IPS-11a (cell line): ENCODE measurements at regions not wholly inside any gene's neighbourhood (a gene's known extent, or its start where the extent isn't known, plus 50 kb on each side); places are given as distances from the start of the nearest gene placed in this dataset.

Experiments used
- H3K4me3 ChIP-seq: one replicate; pipeline ENCODE4 v1.5.1; 2013; ENCODE audit warnings: low read depth, low read length, control low read depth

DNA sequence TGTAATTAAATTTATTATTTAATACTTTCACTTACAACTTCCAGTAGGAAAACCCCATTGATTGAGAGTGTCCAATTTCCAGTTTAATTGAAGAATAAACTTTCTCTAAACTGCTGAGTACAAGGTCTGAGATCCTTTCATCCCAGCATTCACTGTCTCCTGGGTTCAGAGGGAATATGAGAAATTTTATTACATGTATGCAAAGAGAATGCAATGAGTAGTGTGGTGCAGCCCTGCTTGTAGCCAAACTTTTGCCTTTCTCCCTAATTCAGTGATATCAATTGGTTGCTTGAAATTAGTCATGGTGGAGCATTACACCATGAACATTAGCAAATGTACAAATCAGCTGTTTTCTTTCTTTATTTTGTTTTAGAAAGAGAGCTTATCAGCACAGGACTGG is 780.6 kb upstream of the MDGA2 start:
- H3K4me3 ChIP-seq = no peak overlapping the region

DNA sequence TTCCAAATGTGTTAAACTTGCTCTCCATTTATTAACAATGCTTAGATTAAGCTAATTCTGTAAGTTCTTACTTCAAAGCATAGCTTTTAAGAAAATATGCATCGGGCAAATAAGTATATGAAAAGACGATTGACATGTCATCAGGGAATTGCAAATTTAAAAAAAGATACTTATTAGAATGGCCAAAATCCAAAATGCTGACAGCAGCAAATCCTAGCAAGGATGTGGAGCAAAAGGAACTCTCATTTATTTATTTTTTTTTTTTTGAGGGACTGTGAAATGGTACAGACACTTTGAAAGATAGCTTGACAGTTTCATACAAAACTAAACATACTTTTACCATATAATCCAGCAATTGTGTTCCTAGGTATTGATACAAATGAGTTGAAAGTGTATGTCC is 779.5 kb upstream of the MDGA2 start:
- no peak overlapping the region for H3K4me3 ChIP-seq

DNA sequence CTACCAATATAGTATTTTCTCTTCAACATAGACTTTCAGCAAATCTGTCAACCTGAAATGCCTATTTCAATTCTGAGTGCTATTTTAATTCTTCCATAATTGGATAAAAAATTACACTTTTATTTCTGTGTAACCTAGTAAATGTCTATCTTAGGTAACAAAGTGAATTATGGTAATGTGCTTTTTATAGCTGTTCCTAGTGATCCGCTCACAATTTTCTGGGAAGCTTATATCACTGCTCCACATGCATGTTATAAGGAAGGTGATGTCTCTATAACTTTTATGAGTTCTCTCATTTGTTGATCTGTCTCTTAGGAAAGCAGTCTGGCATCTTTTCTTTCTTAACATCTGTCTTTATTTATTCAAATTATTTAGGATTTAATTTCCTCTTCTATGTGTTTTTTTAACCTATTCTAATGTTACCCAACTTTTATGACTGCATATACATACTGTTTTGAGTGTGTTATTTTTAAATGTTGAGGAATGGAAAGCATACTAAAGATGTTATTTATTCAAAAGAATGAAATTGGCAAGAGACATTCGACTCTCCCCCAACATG is 777.1 kb upstream of the MDGA2 start:
- H3K4me3 ChIP-seq = no peak overlapping the region

DNA sequence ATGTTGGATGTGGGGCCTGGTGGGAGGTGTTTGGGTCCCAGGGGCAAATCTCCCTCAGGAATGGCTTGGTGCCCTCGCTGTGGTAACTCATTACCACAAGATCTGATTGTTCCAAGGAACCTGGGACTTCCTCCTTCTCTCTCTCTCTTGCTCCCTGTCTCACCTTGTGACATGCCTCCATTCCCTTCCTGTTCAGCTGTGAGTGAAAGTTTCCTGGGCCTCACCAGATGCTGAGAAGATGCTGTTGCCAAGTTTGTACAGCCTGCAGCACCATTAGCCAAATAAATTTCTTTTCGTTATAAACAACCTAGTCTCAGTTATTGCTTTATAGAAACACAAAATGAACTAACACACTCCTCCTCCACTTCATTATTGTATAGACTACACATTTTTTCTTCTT is 759.8 kb upstream of the MDGA2 start:
- no peak overlapping the region for H3K4me3 ChIP-seq

DNA sequence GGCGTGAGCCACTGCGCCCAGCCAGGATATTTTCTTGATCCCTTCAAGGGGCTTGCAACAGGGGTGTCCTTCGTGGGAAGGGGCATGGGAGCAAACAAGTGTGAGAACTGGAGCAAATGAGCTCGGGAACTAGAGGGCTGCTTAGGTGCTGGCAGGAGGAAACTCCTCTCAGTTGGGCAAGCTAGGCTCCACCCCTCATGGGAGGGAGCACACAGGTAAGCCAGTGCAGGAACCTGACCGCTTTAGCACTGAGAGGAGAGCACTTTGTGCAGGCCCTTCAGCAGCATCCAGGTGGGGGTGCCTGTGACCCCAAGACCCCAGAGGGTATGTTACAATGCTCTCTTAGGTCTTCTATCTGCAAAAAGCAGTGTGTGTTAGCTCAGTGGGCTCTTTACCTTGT is 755.4 kb upstream of the MDGA2 start:
- H3K4me3 ChIP-seq = no peak overlapping the region

DNA sequence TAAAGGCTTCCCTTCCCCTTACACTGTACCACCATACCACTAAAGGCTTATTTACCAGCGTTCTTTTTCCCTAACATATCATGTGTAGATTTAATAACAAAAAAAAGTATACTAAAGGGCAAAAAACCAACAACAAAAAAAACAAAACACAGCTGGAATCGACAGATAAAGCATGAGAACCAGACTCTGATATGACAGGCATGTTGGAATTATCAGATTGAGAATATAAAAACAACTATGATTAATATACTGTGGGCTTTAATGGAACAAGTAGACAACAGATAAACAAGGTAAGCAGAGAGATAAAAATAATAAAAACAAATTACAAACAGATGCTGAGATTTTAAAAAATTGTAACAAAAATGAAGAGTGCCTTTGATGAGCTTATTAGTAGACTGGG is 754.1 kb upstream of the MDGA2 start:
- no peak overlapping the region for H3K4me3 ChIP-seq

DNA sequence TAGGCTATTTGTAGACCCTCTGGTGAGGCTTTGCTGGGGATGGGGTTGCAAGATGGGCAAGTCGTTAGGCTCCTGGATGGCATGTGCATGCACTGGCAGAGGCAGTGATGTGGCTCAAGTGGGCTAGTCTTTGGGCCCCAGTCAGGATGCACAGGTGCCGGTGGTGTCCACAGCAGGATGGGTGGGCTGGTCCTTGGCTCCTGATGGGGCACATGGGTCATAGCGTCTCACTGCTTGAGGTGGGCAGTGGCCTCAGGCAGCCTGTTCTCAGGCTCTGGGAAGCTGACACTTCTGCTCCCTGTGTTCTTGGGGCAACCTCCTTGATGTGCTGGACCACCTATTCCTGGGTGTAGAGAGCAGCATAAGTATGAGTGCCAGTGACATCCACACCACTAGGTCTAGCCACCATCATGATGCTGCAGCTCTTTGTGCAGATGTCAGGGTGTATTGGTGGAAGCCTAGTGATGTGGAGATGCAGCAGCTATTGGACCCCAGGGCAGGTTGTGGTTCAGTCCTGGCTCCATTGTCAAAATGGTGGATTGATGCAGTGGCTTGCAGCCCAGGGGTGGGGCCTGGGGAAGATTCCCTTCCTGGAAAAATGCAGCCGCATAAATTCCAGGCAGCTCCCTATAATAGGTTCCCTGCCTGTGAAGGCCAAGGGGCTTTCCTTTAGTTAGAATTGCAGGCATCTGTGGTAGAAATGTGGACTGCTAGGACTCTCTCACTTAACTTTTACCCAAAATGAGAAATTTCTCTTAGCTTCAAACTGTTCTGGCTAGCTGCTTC is 742.5 kb upstream of the MDGA2 start:
- H3K4me3 ChIP-seq = no peak overlapping the region

DNA sequence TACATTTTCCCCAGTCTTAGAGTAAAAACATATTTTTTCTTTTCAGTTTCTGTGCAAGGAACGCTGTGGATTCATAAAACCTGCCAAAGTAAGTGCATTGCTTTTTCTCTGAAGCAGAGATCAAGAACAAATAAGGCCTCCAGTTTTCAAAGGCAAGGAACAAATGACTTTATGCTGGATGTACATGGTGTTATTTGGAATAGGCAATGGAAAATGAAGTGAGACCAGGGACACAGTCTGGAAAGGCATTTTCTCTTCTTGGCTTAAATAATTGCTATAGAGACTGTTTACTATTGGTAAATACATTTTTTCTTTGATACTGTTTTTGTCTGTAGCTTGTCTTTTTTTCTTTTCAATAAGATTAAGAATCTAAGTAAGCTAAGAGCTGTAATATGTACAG is 725.9 kb upstream of the MDGA2 start:
- H3K4me3 ChIP-seq = no peak overlapping the region

DNA sequence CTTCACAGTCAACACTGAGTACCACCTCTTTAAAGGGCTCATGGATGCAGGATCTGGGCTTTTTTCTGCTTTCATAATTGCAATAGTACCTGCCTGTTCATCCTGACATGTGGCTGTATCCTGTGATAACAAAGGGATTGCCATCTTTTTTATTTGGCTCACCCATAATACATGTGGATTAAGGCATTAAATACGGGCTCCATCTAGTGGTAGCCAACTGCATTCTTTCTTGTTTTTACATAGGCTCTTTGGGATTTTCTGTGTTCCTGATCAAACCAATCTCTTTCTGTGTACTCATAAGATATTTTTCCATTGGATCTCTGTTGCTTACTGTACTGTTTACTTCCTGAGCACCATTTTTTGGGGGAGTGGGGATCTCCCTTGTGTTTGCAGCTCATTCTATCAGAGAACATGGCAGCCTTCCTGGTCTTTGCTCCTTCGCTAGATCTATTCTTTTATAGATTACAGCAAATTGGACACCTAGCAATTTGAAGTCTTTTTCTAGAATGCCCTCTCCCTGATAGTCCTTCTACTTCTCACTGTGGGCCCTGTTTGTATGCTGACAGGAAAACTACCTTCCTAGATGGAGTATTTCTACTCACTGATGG is 723.4 kb upstream of the MDGA2 start:
- H3K4me3 ChIP-seq = no peak overlapping the region

DNA sequence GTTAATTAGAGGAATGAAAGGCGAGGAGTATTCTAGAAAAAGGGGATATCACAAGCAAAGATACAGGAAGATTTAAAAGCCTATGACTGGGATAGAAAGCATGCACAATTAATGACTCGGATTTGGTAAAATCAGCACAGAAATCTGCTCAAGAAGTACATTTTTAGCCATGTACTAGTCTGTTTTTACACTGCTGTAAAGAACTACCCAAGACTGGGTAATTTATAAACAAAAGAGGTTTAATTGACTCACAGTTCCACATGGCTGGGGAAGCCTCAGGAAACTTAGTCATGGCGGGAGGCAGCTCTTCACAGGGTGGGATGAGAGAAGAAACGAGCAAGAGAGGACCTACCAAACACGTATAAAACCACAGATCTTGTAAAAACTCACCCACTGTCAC is 716.3 kb upstream of the MDGA2 start:
- no peak overlapping the region for H3K4me3 ChIP-seq

DNA sequence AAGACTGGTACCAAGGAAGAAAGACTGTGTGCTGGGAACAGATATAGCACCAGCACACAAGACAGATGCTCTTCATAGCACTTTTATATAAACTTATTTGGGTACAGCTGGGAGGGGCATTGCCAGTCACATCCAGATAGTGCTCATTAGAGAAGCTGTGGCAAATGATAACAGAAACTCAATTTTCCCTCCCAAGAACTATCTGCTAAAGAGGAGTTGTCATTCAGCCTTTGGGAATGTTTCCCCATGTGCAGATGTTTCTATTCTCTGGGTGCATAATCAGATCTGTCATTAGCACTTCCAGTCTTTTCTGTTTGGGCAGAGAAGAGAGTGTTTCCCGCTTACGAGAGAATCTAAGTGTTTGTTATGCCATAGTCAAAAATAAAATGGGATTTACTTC is 714.9 kb upstream of the MDGA2 start:
- H3K4me3 ChIP-seq = no peak overlapping the region

DNA sequence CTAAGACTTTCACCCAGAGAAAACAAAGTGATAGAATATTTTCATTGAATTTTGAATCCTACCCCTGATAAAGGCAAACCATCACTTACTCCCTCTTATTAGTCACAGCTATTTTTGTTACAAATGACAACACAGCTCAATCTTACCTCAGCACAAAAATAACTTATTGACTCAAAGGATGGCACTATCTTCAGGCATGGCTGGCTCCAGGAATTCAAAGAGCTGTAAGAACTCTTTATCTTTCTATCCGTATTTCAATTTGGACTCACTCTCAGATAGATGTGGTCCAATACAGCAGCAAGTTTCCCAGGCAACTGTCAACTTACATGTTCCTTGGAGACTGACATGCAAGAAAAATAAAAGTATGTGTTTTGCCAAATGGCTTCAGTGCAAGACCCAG is 709.4 kb upstream of the MDGA2 start:
- no peak overlapping the region for H3K4me3 ChIP-seq

DNA sequence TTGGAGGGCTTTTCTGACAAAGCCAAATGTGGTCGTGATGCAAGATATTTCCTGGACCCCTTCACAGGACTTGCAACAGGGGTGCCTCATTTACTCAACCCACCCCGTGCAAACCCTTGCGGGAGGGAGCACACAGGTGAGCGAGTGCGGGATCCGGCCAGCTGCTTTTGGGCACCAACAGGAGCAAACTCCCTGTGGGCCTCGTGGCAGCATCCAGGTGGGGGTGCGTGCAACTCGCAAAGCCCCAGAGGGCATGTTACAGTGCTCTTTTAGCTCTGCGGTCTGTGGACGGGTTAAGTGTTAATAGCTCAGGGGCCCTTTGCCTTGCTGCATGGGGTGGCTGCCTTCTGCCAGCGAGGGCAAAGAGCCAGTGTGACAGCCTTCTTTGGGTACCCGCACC is 707.6 kb upstream of the MDGA2 start:
- no peak overlapping the region for H3K4me3 ChIP-seq

DNA sequence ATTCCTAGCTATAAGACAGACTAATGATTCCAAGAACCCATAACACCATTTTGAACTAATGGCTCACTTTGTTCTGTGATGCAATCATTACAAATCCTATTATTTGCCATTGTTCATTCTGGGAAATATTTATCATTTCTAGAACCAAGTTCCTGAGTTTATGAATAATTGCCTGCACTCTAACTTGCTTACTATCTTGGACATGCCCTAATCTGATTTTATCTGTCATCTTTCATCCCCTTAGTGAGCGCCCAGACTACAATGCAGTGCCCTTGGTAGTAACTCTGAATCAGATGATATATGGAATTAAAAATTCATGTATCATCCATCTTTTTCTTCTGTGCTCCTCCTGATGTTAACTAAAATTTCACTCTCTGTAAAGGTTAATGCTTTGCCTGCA is 703.1 kb upstream of the MDGA2 start:
- no peak overlapping the region for H3K4me3 ChIP-seq

DNA sequence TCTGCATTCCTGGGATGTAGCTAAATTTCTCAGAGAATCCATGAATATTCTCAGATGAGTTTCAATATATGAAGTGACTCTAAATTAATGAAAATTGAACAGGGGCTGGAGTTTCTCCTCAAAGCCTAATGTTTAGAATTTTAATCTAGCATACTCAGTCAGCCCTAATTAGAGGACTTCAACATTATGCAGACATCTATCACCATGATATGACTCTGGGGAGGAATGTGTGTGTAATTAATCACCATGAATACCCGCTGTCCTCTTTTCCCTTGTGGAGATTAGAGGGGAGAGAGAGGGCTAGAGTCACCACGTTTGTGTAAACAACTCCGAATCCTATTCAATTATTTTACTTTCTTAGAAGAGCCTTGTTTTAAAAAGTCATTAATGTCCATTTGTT is 698.6 kb upstream of the MDGA2 start:
- H3K4me3 ChIP-seq = no peak overlapping the region

DNA sequence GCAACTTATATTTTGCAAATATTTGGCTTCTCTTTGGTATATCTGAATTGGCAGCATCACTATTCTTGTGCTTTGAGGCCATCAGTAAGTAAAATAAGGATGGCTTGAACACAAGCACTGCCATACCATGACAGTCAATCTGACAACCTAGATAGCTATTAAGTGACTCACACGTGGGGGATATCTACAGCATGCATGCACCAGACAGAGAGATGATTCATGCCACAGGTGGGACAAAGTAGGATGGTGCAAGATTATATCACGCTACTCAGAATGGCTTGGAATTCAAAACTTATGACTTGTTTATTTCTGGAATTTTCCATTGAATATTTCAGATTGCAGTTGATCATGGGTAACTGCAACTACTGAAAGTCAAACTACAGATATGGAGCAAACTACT is 675.6 kb upstream of the MDGA2 start:
- no peak overlapping the region for H3K4me3 ChIP-seq

DNA sequence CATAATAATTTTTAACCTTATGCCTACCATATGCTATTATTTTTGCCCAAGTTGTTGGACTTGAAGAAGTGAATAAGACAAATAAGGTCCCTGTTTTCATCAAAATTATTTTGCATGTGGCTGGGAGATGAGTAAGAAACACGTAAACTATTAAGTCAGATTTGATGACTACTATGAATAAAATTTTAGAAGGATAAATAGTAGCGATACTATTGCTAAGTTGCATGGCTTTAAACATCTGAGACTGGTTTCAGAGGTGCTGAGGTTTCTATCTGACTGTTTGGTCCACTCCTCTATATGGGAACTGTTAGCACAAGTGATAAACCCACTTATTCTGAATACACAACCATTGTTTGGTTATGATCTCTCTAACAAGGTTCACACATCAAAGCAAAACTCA is 674.3 kb upstream of the MDGA2 start:
- no peak overlapping the region for H3K4me3 ChIP-seq

DNA sequence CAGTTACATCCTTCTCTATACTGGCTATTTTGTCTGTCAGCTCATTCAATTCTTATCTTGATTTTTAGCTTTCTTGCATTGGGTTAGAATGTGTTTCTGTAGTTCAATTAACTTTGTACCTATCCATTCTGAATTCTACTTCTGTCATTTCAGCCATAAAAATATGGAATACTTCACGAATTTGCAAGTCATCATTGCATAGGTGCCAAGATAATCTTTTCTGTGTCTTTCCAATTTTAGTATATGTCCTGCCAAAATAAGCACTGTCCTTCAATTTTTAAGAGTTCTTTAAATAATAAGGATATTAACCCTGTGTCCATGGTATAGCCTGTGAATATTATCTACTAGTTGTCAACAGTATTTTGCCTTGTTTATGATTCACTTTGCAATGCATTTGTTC is 665.7 kb upstream of the MDGA2 start:
- no peak overlapping the region for H3K4me3 ChIP-seq

DNA sequence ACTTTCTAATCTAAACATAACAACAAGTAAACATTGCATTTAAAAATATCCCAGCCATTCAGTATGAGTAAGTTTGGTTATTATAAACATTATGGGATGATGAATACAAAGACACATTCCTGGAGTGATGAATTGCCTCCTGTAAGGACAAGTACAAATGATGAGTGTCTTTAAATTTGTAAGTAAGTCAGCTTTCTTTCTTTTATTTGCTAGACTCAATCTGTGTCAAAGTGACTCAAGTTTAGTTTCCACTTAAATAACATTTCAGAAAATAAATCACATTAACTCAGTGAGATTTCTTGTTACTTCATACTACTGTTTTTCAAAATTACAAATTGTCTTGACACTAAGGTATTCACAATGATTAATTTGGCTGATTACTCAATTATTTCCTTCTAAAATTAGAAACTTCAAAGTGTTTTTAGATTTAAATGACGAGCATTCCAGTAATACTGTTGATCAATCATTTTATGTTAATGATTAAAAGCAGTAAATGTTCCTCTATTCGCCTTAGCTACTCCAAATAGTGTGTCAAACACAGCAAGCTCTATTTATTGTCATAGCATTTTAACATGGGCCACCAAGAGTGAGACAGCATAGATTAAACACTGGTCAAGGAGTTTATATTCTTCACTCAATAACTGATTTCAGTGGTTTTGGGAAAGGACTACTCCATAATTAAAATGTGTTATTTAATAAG is 658.0 kb upstream of the MDGA2 start:
- H3K4me3 ChIP-seq = no peak overlapping the region

DNA sequence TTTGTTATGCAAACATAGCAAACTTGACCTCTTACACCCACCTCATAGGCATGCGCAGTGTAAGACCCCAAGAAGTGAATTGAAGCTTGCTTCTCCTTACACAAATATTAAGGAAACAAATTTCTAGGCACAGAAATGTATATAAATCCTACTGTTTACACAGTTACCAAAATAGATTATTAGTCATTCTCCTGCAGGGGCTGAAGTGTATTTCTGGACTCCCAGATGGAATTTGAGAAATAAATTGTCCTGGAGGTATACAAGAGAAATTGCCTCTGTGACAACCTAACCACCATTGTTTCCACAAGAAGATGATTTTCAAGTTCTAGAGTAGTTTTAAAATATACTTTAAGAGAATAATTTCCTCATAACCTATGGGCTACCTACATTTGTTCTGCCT is 656.0 kb upstream of the MDGA2 start:
- H3K4me3 ChIP-seq = no peak overlapping the region

DNA sequence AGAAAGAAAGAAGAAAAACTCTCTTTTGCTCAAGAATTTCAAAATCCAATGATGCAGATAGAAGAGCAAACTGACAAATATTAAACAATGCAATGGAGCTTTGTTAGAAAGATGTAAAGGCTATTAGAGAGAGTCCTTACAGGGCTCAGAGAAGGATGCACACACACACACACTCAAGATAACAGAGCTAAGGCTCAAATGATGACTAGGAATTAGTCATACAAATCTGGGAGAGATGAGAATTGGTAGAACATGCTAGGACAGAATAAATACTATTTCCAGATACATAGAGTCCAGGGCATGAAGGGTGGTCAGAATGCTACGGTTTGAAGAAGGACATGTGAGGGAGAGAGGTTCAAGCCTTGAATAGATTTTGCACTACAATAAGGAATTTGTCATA is 650.1 kb upstream of the MDGA2 start:
- H3K4me3 ChIP-seq = no peak overlapping the region

DNA sequence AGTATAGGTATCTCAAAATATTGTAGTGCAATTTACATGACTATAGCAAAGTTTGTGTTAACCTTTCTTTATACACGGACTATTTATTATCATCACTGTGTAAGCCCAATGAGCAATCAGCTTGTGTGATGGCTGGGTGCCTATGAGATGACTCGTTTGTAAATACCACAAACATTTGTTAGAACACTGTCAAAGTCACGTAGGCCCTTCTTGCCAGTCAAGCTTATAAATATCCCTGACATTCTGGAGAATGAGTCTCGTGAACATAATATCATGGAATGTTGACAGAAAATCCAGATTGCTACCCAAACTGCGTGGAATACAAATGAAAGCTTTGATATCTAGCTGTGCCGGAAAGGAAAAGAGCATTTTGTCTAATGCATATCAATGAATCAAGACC is 648.3 kb upstream of the MDGA2 start:
- no peak overlapping the region for H3K4me3 ChIP-seq
